Fibroblast of lung (primary cell): ENCODE measurements at regions not wholly inside any gene's neighbourhood (a gene's known extent, or its start where the extent isn't known, plus 50 kb on each side); places are given as distances from the start of the nearest gene placed in this dataset.

Experiments used
- EZH2 ChIP-seq: IDR thresholded peaks from 2 replicates; pipeline ENCODE4 v1.5.1; 2012; ENCODE audit warnings: low read length, control low read depth, mild to moderate bottlenecking; ENCODE audit errors: missing control alignments
- TF ChIP-seq, protein P1 (sequence below), 2 donors: IDR thresholded peaks in 1 of 2; conservative IDR thresholded peaks in 1 of 2; 1 replicate in 1 of 2; 2 replicates in 1 of 2; pipeline ENCODE4 v1.5.1; 2011 to 2012; ENCODE audit warnings: low read length in 2 of 2, control low read depth in 1 of 2, inconsistent platforms in 1 of 2, low read depth in 1 of 2, mild to moderate bottlenecking in 1 of 2

DNA sequence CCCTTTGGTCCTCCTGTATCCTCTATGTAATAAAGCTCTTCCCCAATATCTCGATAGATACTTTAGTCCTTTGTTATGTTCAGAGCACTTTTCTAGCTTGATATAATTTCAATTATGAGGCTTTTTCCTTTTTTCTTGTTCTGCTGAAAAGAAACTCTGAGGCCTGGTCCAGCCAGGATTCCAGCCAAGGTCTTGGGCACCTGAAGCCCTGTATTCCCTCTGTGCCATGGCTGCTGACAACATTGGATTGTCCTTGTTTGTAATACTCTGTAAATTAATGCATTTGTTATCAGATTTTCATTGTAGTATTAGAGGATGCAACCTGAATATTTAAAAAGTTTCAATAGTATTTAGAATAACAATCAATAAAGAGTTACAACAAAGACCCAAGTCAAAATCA lies 67.9 kb upstream of the ADAMTS5 start:
- TF ChIP-seq, protein P1, sequence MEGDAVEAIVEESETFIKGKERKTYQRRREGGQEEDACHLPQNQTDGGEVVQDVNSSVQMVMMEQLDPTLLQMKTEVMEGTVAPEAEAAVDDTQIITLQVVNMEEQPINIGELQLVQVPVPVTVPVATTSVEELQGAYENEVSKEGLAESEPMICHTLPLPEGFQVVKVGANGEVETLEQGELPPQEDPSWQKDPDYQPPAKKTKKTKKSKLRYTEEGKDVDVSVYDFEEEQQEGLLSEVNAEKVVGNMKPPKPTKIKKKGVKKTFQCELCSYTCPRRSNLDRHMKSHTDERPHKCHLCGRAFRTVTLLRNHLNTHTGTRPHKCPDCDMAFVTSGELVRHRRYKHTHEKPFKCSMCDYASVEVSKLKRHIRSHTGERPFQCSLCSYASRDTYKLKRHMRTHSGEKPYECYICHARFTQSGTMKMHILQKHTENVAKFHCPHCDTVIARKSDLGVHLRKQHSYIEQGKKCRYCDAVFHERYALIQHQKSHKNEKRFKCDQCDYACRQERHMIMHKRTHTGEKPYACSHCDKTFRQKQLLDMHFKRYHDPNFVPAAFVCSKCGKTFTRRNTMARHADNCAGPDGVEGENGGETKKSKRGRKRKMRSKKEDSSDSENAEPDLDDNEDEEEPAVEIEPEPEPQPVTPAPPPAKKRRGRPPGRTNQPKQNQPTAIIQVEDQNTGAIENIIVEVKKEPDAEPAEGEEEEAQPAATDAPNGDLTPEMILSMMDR (conservative IDR thresholded peaks at IDR 0.05 in 1 of 2, IDR thresholded peaks at IDR 0.05 in 1 of 2; ENCODE audit: low read depth in 1 of 2, low read length in 2 of 2): no peak
- no peak for TF ChIP-seq EZH2
